Common myeloid progenitor, CD34-positive (primary cell): ENCODE measurements at regions not wholly inside any gene's neighbourhood (a gene's known extent, or its start where the extent isn't known, plus 50 kb on each side); places are given as distances from the start of the nearest gene placed in this dataset.

Source experiments
- CTCF ChIA-PET: fragments of 350-600 bp; sonication (Branson Sonifier 250); formaldehyde crosslinking; loops from one replicate; lab custom pipeline; 2021; ENCODE audit warnings: antibody characterized with exemption; lab: Charles Lee
- POLR2A ChIA-PET: fragments of 350-600 bp; sonication (Branson Sonifier 250); formaldehyde crosslinking; loops from one replicate; lab custom pipeline; 2021; ENCODE audit warnings: antibody characterized with exemption; lab: Charles Lee
- DNase-seq, 3 donors: peaks; one replicate each; pipeline versions ENCODE4 v3.0.0 to v3.0.0-alpha.2; 2013
- H3K27ac ChIP-seq, 2 experiments: 1 replicate in 1 of 2; 2 replicates in 1 of 2; pipeline ENCODE4 v1.7.0; 2013; ENCODE audit warnings: inconsistent platforms in 2 of 2, low read length in 2 of 2, mild to moderate bottlenecking in 2 of 2, low read depth in 1 of 2, moderate library complexity in 1 of 2; ENCODE audit not compliant: severe bottlenecking in 2 of 2, insufficient read depth in 1 of 2, poor library complexity in 1 of 2
- H3K27me3 ChIP-seq, 5 experiments: replicated peaks in 2 of 5; 1 replicate in 3 of 5; 2 replicates in 2 of 5; pipeline versions ENCODE4 v1.6.1 to v1.7.0; 2013; ENCODE audit warnings: low read length in 4 of 5, mild to moderate bottlenecking in 2 of 5, moderate library complexity in 2 of 5, inconsistent platforms in 1 of 5; ENCODE audit not compliant: insufficient read depth in 5 of 5, control insufficient read depth in 4 of 5
- H3K36me3 ChIP-seq, 4 experiments: 1 replicate in 2 of 4; 2 replicates in 2 of 4; pipeline versions ENCODE4 v1.6.1 to v1.7.0; 2013; ENCODE audit warnings: low read length in 3 of 4, control low read depth in 1 of 4, mild to moderate bottlenecking in 1 of 4; ENCODE audit not compliant: control insufficient read depth in 4 of 4, insufficient read depth in 4 of 4
- H3K4me1 ChIP-seq, 4 experiments: 1 replicate in 3 of 4; 2 replicates in 1 of 4; pipeline versions ENCODE4 v1.6.1 to v1.7.1; 2013; ENCODE audit warnings: low read length in 3 of 4, mild to moderate bottlenecking in 3 of 4, control low read depth in 1 of 4, inconsistent platforms in 1 of 4, moderate library complexity in 1 of 4; ENCODE audit not compliant: control insufficient read depth in 4 of 4, insufficient read depth in 4 of 4; ENCODE audit errors: control extremely low read depth in 1 of 4
- H3K4me3 ChIP-seq, 7 experiments: 1 replicate in 4 of 7; 2 replicates in 3 of 7; pipeline versions ENCODE4 v1.5.1 to v1.7.0; 2013; ENCODE audit warnings: mild to moderate bottlenecking in 7 of 7, low read length in 6 of 7, moderate library complexity in 6 of 7, inconsistent platforms in 2 of 7, low read depth in 2 of 7, control low read depth in 1 of 7; ENCODE audit not compliant: insufficient read depth in 4 of 7, control insufficient read depth in 1 of 7; ENCODE audit errors: extremely low read depth in 1 of 7
- H3K9me3 ChIP-seq, 5 experiments: 1 replicate in 4 of 5; 2 replicates in 1 of 5; pipeline versions ENCODE4 v1.6.1 to v1.7.1; 2013; ENCODE audit warnings: low read length in 4 of 5, mild to moderate bottlenecking in 2 of 5, inconsistent platforms in 1 of 5, low read depth in 1 of 5, moderate library complexity in 1 of 5; ENCODE audit not compliant: control insufficient read depth in 4 of 5, insufficient read depth in 2 of 5; ENCODE audit errors: control extremely low read depth in 1 of 5
- WGBS: methylation state at CpG from one replicate; pipeline ENCODE4 v1.1.5; 2013; ENCODE audit not compliant: insufficient coverage; 5-methylcytosine and 5-hydroxymethylcytosine counted together

DNA sequence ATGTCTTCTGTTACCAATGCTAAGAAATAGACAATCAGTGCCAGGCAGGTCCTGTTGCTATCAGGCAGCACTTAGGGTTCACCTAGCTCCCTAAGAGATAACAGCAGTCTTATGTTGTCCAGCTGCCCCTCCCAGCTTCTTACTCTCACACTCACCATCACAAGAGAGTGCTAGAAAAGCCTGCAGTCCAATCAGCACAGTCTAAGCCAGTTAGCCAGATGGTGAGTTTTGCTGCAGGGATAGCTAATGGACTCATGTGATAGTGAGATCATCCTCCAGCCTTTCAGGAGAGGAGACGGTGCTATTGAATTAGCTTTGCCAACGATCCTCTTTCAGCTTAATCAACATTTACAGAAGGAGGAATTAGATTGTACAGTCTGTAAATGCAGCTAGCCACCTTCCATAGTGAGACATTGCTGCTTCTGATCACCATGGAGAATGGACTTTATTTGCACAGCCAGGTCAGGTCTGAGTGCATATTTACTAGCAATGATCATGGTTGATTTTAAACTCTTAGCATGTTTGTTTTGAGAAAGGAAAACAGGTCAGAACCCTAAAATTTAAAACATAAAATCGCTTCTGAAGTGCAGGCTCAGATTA is 438.3 kb downstream of the CENPC start:
- DNase-seq: no peak
- WGBS: 100% methylated on average over 1 of the region's 3 CpGs
- Histone ChIP-seq H3K27me3 (peaks cover 0 to 2% (median 0%) of the 10 kb centered on the region in 5 experiments), H3K4me1 (no peaks in the 10 kb centered on the region), H3K4me3 (no peak overlapping the region), H3K36me3 (no peaks in the 10 kb centered on the region), H3K9me3 (no peaks in the 10 kb centered on the region), H3K27ac (no peak overlapping the region)
- CTCF ChIA-PET: interaction anchor here (1.4 kb wide), 1 partner anchor 19 kb away, joined by 4 read pairs; no protein-coding TSS in a partner anchor
- POLR2A ChIA-PET: no interaction called here

DNA sequence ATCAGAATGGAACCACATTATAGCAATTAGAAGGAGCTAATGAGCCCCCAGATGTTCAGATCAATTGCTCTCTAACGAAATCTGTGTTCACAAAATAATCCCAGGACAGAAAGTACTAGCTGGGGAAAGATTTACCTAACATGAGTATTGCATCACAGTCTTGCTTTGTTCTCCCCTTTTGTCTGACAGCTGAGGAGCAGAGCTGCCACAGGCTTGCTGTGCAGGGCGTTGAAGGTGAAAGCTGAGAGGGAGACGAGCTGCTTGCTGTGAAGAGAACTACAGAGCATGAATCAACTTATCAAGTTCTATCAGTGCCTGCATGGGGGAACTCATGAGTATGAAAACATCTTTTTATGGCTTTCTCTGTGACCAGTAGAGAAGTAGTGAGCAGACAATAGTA is 441.2 kb downstream of the CENPC start:
- CTCF ChIA-PET: interaction anchor here (1.6 kb wide), 1 partner anchor 18 kb away, joined by 4 read pairs; no protein-coding TSS in a partner anchor
- Histone ChIP-seq H3K4me3 (no peak overlapping the region), H3K4me1 (no peaks in the 10 kb centered on the region), H3K36me3 (no peaks in the 10 kb centered on the region), H3K27ac (no peak overlapping the region), H3K27me3 (no peaks in the 10 kb centered on the region), H3K9me3 (no peaks in the 10 kb centered on the region)
- 100% methylated on average over 1 of the region's 3 CpGs for WGBS
- DNase-seq: no peak
- POLR2A ChIA-PET: no interaction called here

DNA sequence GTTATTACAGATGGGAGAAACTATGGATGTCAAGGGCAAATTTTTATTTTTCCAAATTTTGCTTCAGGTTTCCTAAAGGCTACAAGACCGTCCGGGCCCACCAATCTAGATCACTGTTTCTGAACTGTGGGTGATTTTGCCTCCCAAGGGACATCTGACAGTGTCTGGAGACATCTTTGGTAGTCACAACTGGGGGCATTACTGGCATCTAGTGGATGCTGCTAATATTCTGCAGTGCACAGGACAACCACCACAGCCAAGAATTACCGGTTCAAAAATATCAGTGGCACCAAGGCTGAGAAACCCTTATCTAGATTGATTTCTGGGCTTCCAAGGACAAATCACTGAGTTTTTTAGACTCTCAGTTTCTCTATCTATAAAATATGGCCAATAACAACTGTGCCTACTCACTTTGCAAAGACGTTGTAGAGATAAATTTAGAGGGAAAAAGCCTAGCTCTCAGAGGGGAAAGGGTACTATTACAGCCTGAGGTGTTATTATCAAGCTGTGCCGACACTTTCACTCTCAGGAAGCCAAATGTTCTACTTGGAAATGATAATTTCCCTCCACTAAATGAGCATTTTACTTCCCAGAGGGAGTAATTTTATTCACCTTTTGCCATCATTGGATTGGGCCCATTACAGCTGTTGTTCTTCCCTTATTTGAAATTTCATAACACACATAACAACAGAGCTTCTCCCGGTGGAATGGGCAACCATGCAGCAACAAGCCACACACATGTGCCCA is 442.1 kb downstream of the CENPC start:
- POLR2A ChIA-PET: no interaction called here
- no peaks in the 10 kb centered on the region for H3K9me3 ChIP-seq
- H3K27ac ChIP-seq: no peak overlapping the region
- H3K36me3 ChIP-seq: no peaks in the 10 kb centered on the region
- DNase-seq: no peak
- 96% methylated on average over 4 of the region's 6 CpGs for WGBS
- no peak overlapping the region for H3K4me3 ChIP-seq
- H3K27me3 ChIP-seq: no peaks in the 10 kb centered on the region
- H3K4me1 ChIP-seq: no peaks in the 10 kb centered on the region
- CTCF ChIA-PET: interaction anchor here (1.6 kb wide), 1 partner anchor 19 kb away, joined by 4 read pairs; no protein-coding TSS in a partner anchor

DNA sequence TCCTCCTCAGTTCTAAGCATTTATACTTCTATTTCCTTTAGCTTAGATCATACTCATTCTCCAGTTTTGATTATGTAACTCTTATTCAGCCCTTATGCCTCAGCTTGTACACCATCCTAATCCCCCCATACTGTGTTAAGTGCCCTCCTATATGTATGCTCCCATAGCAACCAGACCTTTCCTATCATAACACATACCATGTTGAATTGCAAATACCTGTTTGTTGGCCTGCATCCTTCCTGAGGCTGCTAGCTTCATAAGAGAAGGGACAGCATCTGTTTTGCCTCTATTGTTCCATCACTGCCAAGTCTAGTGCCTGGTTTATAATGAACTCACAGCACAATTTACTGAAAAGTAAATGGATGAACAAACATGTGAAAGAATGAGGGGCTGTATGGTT is 443.7 kb downstream of the CENPC start:
- no peak for DNase-seq
- ChIA-PET CTCF (no interaction called here), POLR2A (no interaction called here)
- H3K4me3 ChIP-seq: no peak overlapping the region
- H3K27me3 ChIP-seq: no peaks in the 10 kb centered on the region
- no peaks in the 10 kb centered on the region for H3K36me3 ChIP-seq
- no peaks in the 10 kb centered on the region for H3K9me3 ChIP-seq
- H3K27ac ChIP-seq: no peak overlapping the region
- H3K4me1 ChIP-seq: no peaks in the 10 kb centered on the region

DNA sequence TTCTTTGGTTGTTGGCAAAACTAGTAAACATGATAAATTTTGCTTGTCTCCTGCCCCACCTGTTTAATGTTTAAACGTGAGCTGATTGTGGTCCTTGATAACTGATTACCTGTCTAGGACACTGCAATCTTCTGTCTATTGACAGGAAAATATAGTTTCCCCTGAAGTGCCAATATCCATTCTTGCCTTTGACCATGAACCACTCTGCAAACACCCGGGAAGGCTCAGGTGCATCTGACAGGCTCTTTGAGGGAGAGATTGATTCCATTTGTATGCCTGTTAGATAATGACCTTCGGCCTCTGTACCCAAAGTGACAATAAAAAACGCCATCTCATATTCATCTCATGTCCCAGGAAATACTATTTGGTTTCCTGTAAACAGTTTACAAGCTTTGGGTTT is 453.0 kb downstream of the CENPC start:
- Histone ChIP-seq H3K4me1 (no peaks in the 10 kb centered on the region), H3K36me3 (no peaks in the 10 kb centered on the region), H3K27ac (no peak overlapping the region), H3K4me3 (no peak overlapping the region), H3K27me3 (no peaks in the 10 kb centered on the region), H3K9me3 (no peaks in the 10 kb centered on the region)
- CTCF ChIA-PET: interaction anchor here (1.4 kb wide), 2 partner anchors 15 to 233 kb away, joined by 3 to 4 read pairs; no protein-coding TSS in a partner anchor
- 78% methylated on average over 1 of the region's 4 CpGs for WGBS
- no peak for DNase-seq
- POLR2A ChIA-PET: interaction anchor here (0.6 kb wide), 1 partner anchor 274 kb away, joined by 8 read pairs; no protein-coding TSS in a partner anchor

DNA sequence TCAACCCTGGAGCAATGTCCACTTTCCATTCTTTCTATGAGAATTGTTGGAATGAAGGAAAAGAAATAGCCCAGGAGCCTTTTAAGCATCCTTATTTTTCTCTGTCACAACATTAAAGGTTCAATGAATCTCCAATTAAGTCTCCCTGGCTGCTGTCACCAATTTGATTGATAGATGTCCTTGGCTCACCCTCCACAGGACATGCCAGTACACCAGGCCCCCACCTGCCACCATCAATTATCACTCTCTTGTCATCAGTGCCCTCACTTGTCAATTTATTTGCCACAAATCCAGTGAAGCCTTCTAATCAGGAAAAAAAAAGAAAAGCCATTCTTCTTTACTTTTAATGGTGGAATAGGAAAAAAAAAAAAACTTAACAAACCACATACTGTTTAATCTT is 453.6 kb downstream of the CENPC start:
- ChIA-PET CTCF (interaction anchor here (1.4 kb wide), 2 partner anchors 14 to 233 kb away, joined by 3 to 4 read pairs; no protein-coding TSS in a partner anchor), POLR2A (interaction anchor here (0.6 kb wide), 1 partner anchor 275 kb away, joined by 8 read pairs; no protein-coding TSS in a partner anchor)
- DNase-seq: no peak
- Histone ChIP-seq H3K27ac (no peak overlapping the region), H3K9me3 (no peaks in the 10 kb centered on the region), H3K36me3 (no peaks in the 10 kb centered on the region), H3K27me3 (no peaks in the 10 kb centered on the region), H3K4me3 (no peak overlapping the region), H3K4me1 (no peaks in the 10 kb centered on the region)

DNA sequence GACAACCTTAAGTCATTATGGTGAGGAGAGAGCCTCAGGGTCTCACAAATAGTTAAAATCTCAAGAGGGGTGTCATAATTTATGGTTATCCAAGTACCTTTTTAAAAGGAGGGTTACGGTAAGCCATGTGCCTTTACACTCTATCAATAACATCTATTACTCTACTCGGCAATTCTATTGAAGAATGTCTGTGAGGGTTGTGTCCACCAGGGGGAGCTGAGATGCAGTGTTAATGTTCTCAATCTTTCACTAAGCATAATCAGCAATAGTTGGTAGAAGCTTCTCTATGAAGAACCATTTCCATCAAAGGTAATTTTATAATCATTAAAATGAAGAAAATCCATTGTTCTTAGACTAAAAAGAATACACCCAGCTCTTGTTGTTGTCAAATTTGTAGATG is 457.4 kb downstream of the CENPC start:
- Histone ChIP-seq H3K4me3 (no peak overlapping the region), H3K27me3 (no peaks in the 10 kb centered on the region), H3K36me3 (no peaks in the 10 kb centered on the region), H3K9me3 (no peaks in the 10 kb centered on the region), H3K4me1 (no peaks in the 10 kb centered on the region), H3K27ac (no peak overlapping the region)
- WGBS: no CpG with 5 or more reads among the region's 2 CpGs
- ChIA-PET CTCF (interaction anchor here (0.7 to 2.1 kb wide), 7 partner anchors 18 to 243 kb away, joined by 4 to 22 read pairs (median 7); no protein-coding TSS in a partner anchor), POLR2A (no interaction called here)
- peak; percentile 57 to 79 (median 64) for DNase-seq
